HG02759 (cell line): ENCODE measurements at regions not wholly inside any gene's neighbourhood (a gene's known extent, or its start where the extent isn't known, plus 50 kb on each side); places are given as distances from the start of the nearest gene placed in this dataset.
A peak's percentile ranks its signal among the peaks of the same experiment; 100 is the strongest.

Experiments used
- ATAC-seq: cut with Tn5 transposase; IDR thresholded peaks from one replicate; pipeline ENCODE4 v1.9.1; 2021; ENCODE audit warnings: mild to moderate bottlenecking, moderate library complexity; ENCODE audit not compliant: unreplicated experiment

DNA sequence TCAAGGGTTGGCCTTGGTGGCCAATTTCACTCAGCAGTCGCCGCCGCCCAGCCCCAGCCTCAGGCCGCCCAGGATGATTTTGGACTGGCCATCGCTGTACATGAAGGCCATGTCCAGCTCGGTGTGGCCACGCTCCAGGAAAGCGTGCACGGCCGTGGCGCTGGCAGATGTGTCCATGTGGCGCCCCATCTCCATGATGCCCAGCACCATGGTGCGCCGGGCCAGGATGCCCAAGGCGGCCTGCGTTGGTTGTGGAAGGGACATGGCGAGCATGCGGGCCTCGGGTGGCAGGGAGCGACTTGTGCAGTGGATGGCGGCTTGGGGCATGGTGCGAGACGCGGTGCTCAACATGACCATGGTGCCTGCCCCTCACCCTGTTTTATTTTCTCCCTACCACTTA, 55.4 kb downstream of the ZCCHC12 start:
- no peak for ATAC-seq

- ATAC-seq = no peak
Observed at GRCh38 chrX:118879586-118879985, 56.0 kb downstream of the ZCCHC12 start.

- no peak for ATAC-seq
Observed at GRCh38 chrX:118883994-118884393, 60.4 kb downstream of the ZCCHC12 start.

- no peak for ATAC-seq
Observed at GRCh38 chrX:118884552-118885138, 61.0 kb downstream of the ZCCHC12 start.

DNA sequence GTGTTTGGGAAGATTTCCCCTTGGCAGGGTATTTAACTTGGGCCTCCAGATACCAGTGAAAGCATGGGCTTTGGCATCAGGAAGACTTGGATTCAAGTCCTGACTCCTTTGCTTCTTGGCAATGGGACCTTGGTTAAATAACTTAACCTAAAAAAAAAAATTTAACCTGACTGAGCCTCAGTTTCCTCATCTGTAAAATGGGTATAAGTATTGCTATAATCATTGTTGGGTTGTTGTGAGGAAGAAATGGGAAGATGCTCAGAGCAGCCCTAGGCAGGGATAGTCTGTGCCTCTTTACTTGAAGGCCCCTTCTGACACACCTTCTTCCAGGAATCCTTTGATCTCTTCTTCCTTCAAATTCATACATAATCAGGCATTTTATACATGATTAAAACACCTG, 70.3 kb downstream of the ZCCHC12 start:
- no peak for ATAC-seq

DNA sequence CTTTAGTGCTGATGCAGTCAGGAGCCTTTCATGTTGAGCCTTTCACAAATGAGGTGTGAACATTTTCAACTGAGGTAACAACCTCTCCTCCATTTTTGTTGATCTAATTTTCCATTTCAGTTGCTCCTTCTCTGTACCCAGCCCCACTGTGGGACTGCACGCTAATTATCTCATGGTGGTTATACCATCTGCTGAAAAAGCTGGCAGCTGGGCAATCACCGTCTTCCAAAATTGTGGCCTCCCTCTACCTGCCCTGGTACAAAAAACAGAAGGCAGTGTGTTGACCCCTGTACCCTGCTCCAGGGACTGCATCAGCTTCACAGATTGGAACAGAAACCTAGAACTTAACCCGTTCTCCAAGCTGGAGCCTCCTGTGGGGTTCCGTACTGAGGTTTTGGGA, 72.4 kb upstream of the LONRF3 start:
- ATAC-seq = no peak

- ATAC-seq = peak; percentile 81
Observed at GRCh38 chrX:118904218-118904617, 70.2 kb upstream of the LONRF3 start.

GRCh38 chrX:118904664-118905063, 69.8 kb upstream of the LONRF3 start:
- no peak for ATAC-seq
